AG04449 (cell line): ENCODE measurements at regions not wholly inside any gene's neighbourhood (a gene's known extent, or its start where the extent isn't known, plus 50 kb on each side); places are given as distances from the start of the nearest gene placed in this dataset.

Experiments
- CTCF ChIA-PET: fragments of 350-600 bp; formaldehyde crosslinking; extraction: SDS; loops from one replicate; lab custom pipeline; 2021; ENCODE audit warnings: antibody characterized with exemption; lab: Yijun Ruan, JAX
- POLR2A ChIA-PET: fragments of 400-600, 350-600 bp; formaldehyde crosslinking; extraction: SDS; loops from one replicate; lab custom pipeline; 2020; ENCODE audit warnings: antibody characterized with exemption, inconsistent platforms; lab: Yijun Ruan, JAX
- DNase-seq: peaks from one replicate; pipeline ENCODE4 v3.0.0-alpha.2; 2010; ENCODE audit warnings: low read depth, low spot score
- H3K4me3 ChIP-seq: 2 replicates; pipeline ENCODE4 v1.5.1; 2011; ENCODE audit warnings: low read depth, mild to moderate bottlenecking, control low read depth, low read length
- CTCF ChIP-seq: IDR thresholded peaks from one replicate; pipeline ENCODE4 v1.5.1; 2011; ENCODE audit warnings: mild to moderate bottlenecking, moderate library complexity, low read length, control low read depth, inconsistent platforms; ENCODE audit not compliant: insufficient read depth; ENCODE audit errors: missing control alignments

GRCh38 chr7:22909917-22910316 lies 87.3 kb upstream of the TOMM7 start:
- TF ChIP-seq CTCF, result no peak
- POLR2A ChIA-PET, result no interaction called here
- H3K4me3 ChIP-seq, result no peak overlapping the region
- DNase-seq, result no peak
- CTCF ChIA-PET, result no interaction called here

GRCh38 chr7:22907805-22908204 lies 85.2 kb upstream of the TOMM7 start:
- H3K4me3 ChIP-seq, result no peak overlapping the region
- TF ChIP-seq CTCF, result no peak
- CTCF ChIA-PET, result interaction anchor here (1.0 kb wide), 1 partner anchor 47 kb away, joined by 3 read pairs; no protein-coding TSS in a partner anchor
- POLR2A ChIA-PET, result no interaction called here
- DNase-seq, result no peak

GRCh38 chr7:22900784-22901183 lies 78.1 kb upstream of the TOMM7 start:
- CTCF ChIA-PET, result interaction anchor here (0.9 to 1.4 kb wide), 2 partner anchors 13 to 47 kb away, joined by 3 to 4 read pairs; no protein-coding TSS in a partner anchor
- POLR2A ChIA-PET, result no interaction called here
- no peak overlapping the region for H3K4me3 ChIP-seq
- no peak for TF ChIP-seq CTCF
- no peak for DNase-seq

- CTCF ChIA-PET, result interaction anchor here (0.9 to 1.4 kb wide), 2 partner anchors 12 to 47 kb away, joined by 3 to 4 read pairs; no protein-coding TSS in a partner anchor
- H3K4me3 ChIP-seq, result no peak overlapping the region
- POLR2A ChIA-PET, result no interaction called here
- no peak for DNase-seq
- TF ChIP-seq CTCF, result no peak
Observed at GRCh38 chr7:22900101-22900500, 77.5 kb upstream of the TOMM7 start.

- H3K4me3 ChIP-seq, result no peak overlapping the region
- ChIA-PET CTCF (no interaction called here), POLR2A (interaction anchor here (0.6 kb wide), 1 partner anchor 304 kb away, joined by 3 read pairs; no protein-coding TSS in a partner anchor)
- TF ChIP-seq CTCF, result no peak
- DNase-seq, result no peak
Observed at GRCh38 chr7:22896917-22897316, 74.3 kb upstream of the TOMM7 start.

- no peak for DNase-seq
- TF ChIP-seq CTCF, result no peak
- POLR2A ChIA-PET, result no interaction called here
- CTCF ChIA-PET, result no interaction called here
- no peak overlapping the region for H3K4me3 ChIP-seq
Observed at GRCh38 chr7:22895828-22896165, 73.1 kb upstream of the TOMM7 start.
